MM.1S (cell line): ENCODE measurements at regions not wholly inside any gene's neighbourhood (a gene's known extent, or its start where the extent isn't known, plus 50 kb on each side); places are given as distances from the start of the nearest gene placed in this dataset.

Source experiments
- DNase-seq: peaks from one replicate; pipeline ENCODE4 v3.0.0-alpha.2; 2015
- H2AFZ ChIP-seq: fragments of 300-600 bp; sonication (generic); 2 replicates; pipeline ENCODE4 v1.6.0; 2016; ENCODE audit warnings: antibody characterized with exemption, low read length
- H3F3A ChIP-seq: fragments of 300-600 bp; sonication (generic); 2 replicates; pipeline ENCODE4 v1.6.1; 2016; ENCODE audit warnings: mild to moderate bottlenecking, antibody characterized with exemption, low read length, moderate library complexity, mixed read lengths; ENCODE audit not compliant: insufficient read depth
- H3K27ac ChIP-seq: fragments of 300-600 bp; sonication (generic); 2 replicates; pipeline ENCODE4 v1.5.1; 2016; ENCODE audit warnings: mild to moderate bottlenecking, low read length
- H3K27me3 ChIP-seq: fragments of 300-600 bp; sonication (generic); replicated peaks from 2 replicates; pipeline ENCODE4 v1.6.0; 2016; ENCODE audit warnings: low read length; ENCODE audit not compliant: insufficient read depth
- H3K36me3 ChIP-seq: fragments of 300-600 bp; sonication (generic); replicated peaks from 2 replicates; pipeline ENCODE4 v1.6.1; 2016; ENCODE audit warnings: mild to moderate bottlenecking, low read length, mixed read lengths; ENCODE audit not compliant: insufficient read depth
- H3K4me1 ChIP-seq: fragments of 300-600 bp; sonication (generic); 2 replicates; pipeline ENCODE4 v1.6.1; 2016; ENCODE audit warnings: low read length, mixed read lengths
- H3K4me2 ChIP-seq: fragments of 300-600 bp; sonication (generic); 2 replicates; pipeline ENCODE4 v1.6.0; 2016; ENCODE audit warnings: low read depth, low read length
- H3K4me3 ChIP-seq: fragments of 300-600 bp; sonication (generic); 2 replicates; pipeline ENCODE4 v1.5.1; 2016; ENCODE audit warnings: low read length, mixed read lengths
- H3K79me2 ChIP-seq: fragments of 300-600 bp; sonication (generic); 2 replicates; pipeline ENCODE4 v1.6.1; 2016; ENCODE audit warnings: mixed run types, low read length, mixed read lengths
- H3K9ac ChIP-seq: fragments of 300-600 bp; sonication (generic); 2 replicates; pipeline ENCODE4 v1.6.1; 2016; ENCODE audit warnings: low read length, mixed read lengths
- H3K9me2 ChIP-seq: fragments of 300-600 bp; sonication (generic); replicated peaks from 2 replicates; pipeline ENCODE4 v1.6.1; 2016; ENCODE audit warnings: mild to moderate bottlenecking, low read length, mixed read lengths; ENCODE audit not compliant: insufficient read depth
- H3K9me3 ChIP-seq: fragments of 300-600 bp; sonication (generic); replicated peaks from 2 replicates; pipeline ENCODE4 v1.6.1; 2016; ENCODE audit warnings: mild to moderate bottlenecking, low read length, mixed read lengths; ENCODE audit not compliant: insufficient read depth
- H4K20me1 ChIP-seq: fragments of 300-600 bp; sonication (generic); 2 replicates; pipeline ENCODE4 v1.6.1; 2016; ENCODE audit warnings: mild to moderate bottlenecking, low read length, moderate library complexity, mixed read lengths; ENCODE audit not compliant: insufficient read depth
- EZH2 ChIP-seq: fragments of 300-600 bp; sonication (generic); optimal IDR thresholded peaks from 2 replicates; pipeline ENCODE3; 2017; ENCODE audit warnings: low read depth, mild to moderate bottlenecking, antibody characterized with exemption, low read length, mixed read lengths
- EZH2phosphoT487 ChIP-seq: fragments of 300-600 bp; sonication (generic); IDR thresholded peaks from 2 replicates; pipeline ENCODE4 v1.6.1; 2018; ENCODE audit warnings: antibody characterized with exemption, low read length
- TF ChIP-seq, protein P1 (sequence below): fragments of 300-600 bp; sonication (generic); IDR thresholded peaks from 2 replicates; pipeline ENCODE4 v1.5.1; 2016; ENCODE audit warnings: antibody characterized with exemption, low read length, mixed read lengths

GRCh38 chr6:4561078-4561435 is 215.1 kb upstream of the CDYL start:
- H3K36me3 ChIP-seq, result no peaks in the 10 kb centered on the region
- H3K9ac ChIP-seq, result no peak overlapping the region
- no peak overlapping the region for H2AFZ ChIP-seq
- no peak overlapping the region for H3K27ac ChIP-seq
- H3K4me3 ChIP-seq, result no peak overlapping the region
- no peaks in the 10 kb centered on the region for H3K27me3 ChIP-seq
- no peaks in the 10 kb centered on the region for H3K9me3 ChIP-seq
- H3K4me2 ChIP-seq, result no peak overlapping the region
- no peaks in the 10 kb centered on the region for H3K4me1 ChIP-seq
- no peaks in the 10 kb centered on the region for H4K20me1 ChIP-seq
- DNase-seq, result no peak
- no peaks in the 10 kb centered on the region for H3K9me2 ChIP-seq
- TF ChIP-seq EZH2phosphoT487, result no peak
- no peak for TF ChIP-seq EZH2
- TF ChIP-seq, protein P1, sequence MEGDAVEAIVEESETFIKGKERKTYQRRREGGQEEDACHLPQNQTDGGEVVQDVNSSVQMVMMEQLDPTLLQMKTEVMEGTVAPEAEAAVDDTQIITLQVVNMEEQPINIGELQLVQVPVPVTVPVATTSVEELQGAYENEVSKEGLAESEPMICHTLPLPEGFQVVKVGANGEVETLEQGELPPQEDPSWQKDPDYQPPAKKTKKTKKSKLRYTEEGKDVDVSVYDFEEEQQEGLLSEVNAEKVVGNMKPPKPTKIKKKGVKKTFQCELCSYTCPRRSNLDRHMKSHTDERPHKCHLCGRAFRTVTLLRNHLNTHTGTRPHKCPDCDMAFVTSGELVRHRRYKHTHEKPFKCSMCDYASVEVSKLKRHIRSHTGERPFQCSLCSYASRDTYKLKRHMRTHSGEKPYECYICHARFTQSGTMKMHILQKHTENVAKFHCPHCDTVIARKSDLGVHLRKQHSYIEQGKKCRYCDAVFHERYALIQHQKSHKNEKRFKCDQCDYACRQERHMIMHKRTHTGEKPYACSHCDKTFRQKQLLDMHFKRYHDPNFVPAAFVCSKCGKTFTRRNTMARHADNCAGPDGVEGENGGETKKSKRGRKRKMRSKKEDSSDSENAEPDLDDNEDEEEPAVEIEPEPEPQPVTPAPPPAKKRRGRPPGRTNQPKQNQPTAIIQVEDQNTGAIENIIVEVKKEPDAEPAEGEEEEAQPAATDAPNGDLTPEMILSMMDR, result no peak
- no peaks in the 10 kb centered on the region for H3K79me2 ChIP-seq
- H3F3A ChIP-seq, result no peaks in the 10 kb centered on the region

DNA sequence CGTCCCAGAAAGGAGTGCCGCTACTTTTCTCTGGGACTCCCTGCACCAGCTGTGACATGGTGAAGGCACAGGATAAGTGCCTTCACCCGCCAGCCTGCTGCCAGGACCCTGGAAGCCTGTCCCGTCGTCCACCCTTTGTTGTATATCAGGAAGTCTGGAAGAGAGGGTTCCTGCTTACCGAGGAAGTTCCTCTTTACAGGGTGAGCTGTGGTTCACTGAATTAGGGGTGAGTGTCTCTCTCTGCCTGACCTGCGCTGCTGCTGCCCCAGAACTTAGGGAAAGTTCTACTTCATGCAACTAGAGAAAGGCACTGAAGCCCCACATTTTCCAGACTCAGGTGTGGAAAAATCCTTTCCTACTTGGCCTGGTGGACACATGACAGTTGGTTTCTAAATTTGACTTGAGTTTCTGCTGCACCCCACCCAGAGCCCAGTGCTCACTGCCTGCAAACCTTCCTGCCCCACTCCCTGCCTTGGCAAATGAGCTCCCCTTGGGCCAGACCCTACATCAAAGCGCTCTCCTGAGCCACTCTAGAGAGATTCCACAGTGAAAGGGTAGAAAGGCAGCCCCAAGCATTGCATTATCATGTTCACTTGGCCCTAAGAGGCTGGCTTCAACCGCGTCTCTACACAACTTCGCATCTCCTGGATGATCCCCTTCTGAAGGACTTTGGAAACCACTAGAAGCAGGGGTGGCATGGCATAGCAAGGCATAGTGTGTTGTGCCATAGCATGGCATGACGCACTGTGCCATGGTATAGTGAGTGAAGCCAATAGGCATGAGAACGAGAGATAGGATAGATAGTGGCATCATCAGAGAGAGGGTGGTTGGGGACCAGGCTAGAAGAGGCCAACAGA is 215.8 kb upstream of the CDYL start:
- Histone ChIP-seq H3K36me3 (no peaks in the 10 kb centered on the region), H3K27me3 (no peaks in the 10 kb centered on the region), H3K9me3 (no peaks in the 10 kb centered on the region), H4K20me1 (no peaks in the 10 kb centered on the region), H2AFZ (no peak overlapping the region), H3F3A (no peaks in the 10 kb centered on the region), H3K79me2 (no peaks in the 10 kb centered on the region), H3K4me1 (no peaks in the 10 kb centered on the region), H3K9me2 (no peaks in the 10 kb centered on the region), H3K9ac (no peak overlapping the region), H3K4me3 (no peak overlapping the region), H3K4me2 (no peak overlapping the region), H3K27ac (no peak overlapping the region)
- no peak for DNase-seq
- TF ChIP-seq EZH2 (no peak), EZH2phosphoT487 (no peak)
- TF ChIP-seq, protein P1, result no peak

- H3K9me2 ChIP-seq, result no peaks in the 10 kb centered on the region
- H3K4me3 ChIP-seq, result no peak overlapping the region
- no peaks in the 10 kb centered on the region for H3K36me3 ChIP-seq
- no peaks in the 10 kb centered on the region for H4K20me1 ChIP-seq
- H3F3A ChIP-seq, result no peaks in the 10 kb centered on the region
- H3K4me2 ChIP-seq, result no peak overlapping the region
- H3K27ac ChIP-seq, result no peak overlapping the region
- no peaks in the 10 kb centered on the region for H3K9me3 ChIP-seq
- H2AFZ ChIP-seq, result no peak overlapping the region
- H3K4me1 ChIP-seq, result no peaks in the 10 kb centered on the region
- no peak for DNase-seq
- H3K27me3 ChIP-seq, result no peaks in the 10 kb centered on the region
- no peaks in the 10 kb centered on the region for H3K79me2 ChIP-seq
- TF ChIP-seq EZH2 (no peak), EZH2phosphoT487 (no peak)
- TF ChIP-seq, protein P1, result no peak
- no peak overlapping the region for H3K9ac ChIP-seq
These were observed 216.8 kb upstream of the CDYL start for GRCh38 chr6:4559281-4559875.
